HG03095 (cell line): ENCODE measurements at regions not wholly inside any gene's neighbourhood (a gene's known extent, or its start where the extent isn't known, plus 50 kb on each side); places are given as distances from the start of the nearest gene placed in this dataset.

ENCODE experiments used
- ATAC-seq: cut with Tn5 transposase; IDR thresholded peaks from one replicate; pipeline ENCODE4 v1.9.1; 2021; ENCODE audit warnings: moderate library complexity; ENCODE audit not compliant: unreplicated experiment

DNA sequence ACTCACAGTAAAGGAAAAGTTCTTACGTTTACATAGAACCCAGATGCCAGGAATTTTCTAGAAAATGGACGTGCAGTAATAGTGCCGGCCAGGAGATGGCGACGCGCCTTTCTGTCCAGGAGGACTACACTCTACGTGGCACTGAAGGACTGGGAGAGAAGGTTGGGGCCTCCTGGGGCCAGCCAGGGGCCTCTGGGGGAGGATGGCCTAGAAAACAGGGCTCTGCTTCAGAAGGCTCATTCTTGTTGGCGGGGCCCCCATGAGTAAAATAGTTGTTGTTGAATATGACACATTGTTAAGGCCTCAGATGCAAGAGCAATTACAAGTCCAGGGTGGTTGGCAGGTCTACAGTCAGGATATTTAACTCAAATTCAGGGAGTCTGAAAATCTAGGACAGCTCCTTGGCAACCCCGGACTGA lies 120.1 kb upstream of the MAX start:
- ATAC-seq = peak; percentile 46

DNA sequence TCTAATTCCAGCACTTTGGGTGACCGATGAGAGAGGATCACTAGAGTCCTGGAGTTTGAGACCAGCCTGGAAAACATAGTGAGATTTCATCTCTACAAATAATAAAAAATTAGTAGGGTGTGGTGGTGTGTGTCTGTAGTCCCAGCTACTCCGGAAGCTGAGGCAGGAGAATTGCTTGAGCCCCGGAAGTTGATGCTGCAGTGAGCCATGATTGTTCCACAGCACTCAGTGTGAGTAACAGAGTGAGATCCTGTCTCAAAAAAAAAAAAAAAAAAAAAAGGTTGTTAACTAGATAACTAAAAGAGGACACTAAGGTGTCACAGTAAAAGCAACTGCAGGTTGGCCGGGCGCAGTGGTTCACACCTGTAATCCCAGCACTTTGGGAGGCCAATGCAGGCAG lies 121.3 kb upstream of the MAX start:
- no peak for ATAC-seq

DNA sequence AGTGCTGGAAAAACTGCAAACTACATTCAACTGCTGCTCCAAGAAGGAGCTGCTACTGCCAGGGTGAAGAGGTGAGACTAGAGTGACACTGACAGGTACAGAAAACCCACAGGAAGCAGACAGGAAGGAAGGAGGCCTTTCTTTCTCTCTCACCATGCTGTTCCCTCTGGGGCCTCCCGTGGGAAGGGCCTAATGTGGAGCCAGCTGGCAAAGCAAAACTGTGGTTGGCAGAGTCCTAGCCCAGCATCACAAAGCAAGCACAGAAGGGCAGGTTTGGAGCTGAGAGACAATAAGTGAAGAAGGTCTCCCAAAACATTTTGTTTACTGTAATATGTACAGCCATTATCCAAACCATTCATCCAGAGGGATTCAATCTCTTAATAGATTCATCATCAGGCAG lies 122.5 kb upstream of the MAX start:
- no peak for ATAC-seq

GRCh38 chr14:65225299-65226159 lies 123.2 kb upstream of the MAX start:
- ATAC-seq = no peak

- ATAC-seq = no peak
Observed at GRCh38 chr14:65226824-65227604, 124.7 kb upstream of the MAX start.

- ATAC-seq = peak; percentile 85
Observed at GRCh38 chr14:65228436-65228835, 126.1 kb upstream of the MAX start.

DNA sequence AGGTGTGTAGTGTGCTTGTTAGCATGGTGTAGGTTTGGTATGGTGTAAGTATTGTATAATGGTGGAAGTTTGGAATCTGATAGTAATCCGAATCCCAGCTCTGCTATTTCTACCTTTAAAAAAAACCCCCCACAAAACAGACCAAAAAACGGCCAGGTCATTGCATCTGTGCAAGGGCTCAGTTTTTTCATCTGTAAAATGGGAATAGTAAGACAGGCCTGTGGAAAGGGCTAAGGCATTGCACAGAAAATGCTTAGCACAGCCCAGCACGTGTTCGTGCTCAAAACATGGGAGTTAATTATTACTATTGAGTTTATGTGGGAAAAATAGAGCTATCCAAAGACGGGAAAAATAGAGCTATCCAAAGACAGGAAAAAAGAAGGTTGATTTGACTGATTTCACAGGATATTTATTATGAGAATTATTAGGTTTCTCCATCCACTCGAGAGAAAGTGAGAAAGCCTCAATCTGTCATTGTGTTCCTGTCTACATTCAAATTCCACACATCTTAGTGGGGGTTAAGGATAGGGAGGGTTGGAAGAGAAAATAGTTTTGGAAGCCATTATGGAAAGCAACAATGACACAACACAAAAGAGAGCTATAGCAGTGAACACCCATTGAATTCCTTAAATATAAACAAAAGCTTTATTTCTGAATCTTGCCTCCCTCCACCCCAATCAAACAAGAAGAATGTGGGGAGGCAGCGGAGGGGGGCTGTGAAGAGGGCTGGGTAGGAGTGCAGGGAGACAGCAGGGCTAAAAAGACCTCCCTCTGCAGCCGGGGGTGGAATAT lies 126.8 kb upstream of the MAX start:
- ATAC-seq = no peak

- ATAC-seq = no peak
Observed at GRCh38 chr14:65229748-65230728, 127.7 kb upstream of the MAX start.

DNA sequence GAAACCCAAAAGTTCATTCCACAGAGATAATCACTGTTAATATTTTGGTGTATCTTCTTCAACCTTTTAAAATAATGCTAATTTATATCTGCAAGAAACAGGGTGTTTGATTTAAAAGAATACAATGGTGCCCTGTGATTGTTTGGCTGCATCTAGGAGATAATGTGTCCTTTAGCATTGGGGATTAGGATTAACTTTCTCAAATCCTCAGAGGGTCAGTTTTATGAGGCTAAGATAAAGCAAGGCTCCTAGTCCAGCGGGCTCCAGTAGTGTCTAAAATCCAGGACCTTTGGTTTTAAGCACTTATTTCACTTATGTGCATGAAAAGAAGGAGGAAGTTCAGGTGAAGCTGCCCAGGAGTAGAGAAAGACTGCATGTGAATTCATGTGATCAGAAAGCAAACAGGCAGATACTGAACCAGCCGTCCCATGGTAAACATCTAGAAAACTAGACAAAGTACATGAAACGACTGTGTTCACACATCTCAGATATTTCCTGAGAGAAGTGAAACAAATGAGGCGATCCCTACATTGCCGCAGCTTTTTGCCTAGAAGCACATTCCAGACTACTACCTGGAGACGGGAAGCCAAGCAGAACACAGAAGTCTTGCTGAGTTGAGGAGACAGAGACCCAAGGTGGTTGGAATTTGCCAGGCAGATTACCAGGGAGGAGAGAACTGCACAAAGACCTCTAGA lies 129.1 kb upstream of the MAX start:
- ATAC-seq = no peak

GRCh38 chr14:65234752-65235361 lies 132.5 kb upstream of the MAX start:
- no peak for ATAC-seq

- no peak for ATAC-seq
Observed at GRCh38 chr14:65237023-65237814, 134.9 kb upstream of the MAX start.

GRCh38 chr14:65237941-65238340 lies 135.6 kb upstream of the MAX start:
- ATAC-seq = no peak

DNA sequence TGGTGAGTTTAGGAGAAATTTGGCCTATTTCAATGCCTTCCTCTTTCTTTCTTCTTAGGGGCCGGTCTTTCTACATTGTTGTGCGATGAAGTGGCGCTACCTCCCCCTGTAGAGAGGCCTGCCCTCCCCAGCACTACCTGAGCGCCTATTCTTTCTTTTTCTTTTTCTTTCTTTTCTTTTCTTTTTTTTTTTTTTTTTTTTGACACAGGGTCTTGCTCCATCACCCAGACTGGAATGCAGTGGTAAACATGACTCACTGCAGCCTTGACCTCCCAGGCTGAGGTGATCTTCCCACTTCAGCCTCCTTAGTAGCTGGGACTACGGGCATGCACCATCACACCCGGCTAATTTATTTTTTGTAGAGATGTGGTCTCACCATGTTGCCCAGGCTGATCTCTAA lies 136.1 kb upstream of the MAX start:
- ATAC-seq = no peak

- no peak for ATAC-seq
Observed at GRCh38 chr14:65239143-65239937, 137.0 kb upstream of the MAX start.

GRCh38 chr14:65239938-65240296 lies 137.6 kb upstream of the MAX start:
- no peak for ATAC-seq

DNA sequence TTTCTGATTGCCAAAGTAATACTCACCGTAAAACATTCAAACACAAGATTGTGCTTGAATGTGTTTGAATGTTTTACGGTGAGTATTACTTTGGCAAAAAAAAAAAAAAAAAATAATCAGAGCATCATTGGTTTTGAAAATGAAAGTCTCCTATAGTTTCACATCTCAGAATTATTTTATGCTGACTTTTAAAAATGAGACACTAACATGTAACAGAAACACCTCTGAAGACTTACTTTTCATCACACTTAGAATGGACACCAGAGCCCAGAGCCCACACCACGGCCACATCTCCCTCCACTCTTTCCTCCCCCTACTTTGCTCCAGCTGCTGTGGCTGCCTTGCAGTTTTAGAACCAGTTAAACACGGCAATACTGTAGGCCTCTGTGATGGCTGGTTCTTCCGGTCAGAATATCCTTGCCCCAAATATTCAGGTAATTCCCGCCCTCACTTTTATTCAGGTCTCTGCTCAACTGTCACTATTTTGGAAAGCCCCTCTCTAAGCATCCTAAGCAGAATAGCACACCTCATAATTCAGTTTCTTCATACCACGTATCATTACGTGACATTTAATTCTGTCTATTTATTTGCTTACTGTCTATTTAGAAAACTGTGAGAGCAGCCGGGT lies 138.9 kb upstream of the MAX start:
- ATAC-seq = no peak

GRCh38 chr14:65242732-65243134 lies 140.4 kb upstream of the MAX start:
- no peak for ATAC-seq
